GM13977 (cell line): ENCODE measurements at regions not wholly inside any gene's neighbourhood (a gene's known extent, or its start where the extent isn't known, plus 50 kb on each side); places are given as distances from the start of the nearest gene placed in this dataset.
"Not testable (repeated sequence)": the region's sequence is repeated elsewhere in the genome, so short reads cannot be mapped to it uniquely, and the experiment has no call there.

ENCODE experiments used
- DNase-seq: peaks from one replicate; pipeline ENCODE4 v3.0.0; 2012; ENCODE audit warnings: low spot score
- in situ Hi-C: fragments of 300-500 bp; cut with MboI; formaldehyde crosslinking; loops from one replicate; pipeline ENCODE4 v1.12.0; 2022; ENCODE audit warnings: low sequenced_read_pairs, low pct_unique_long_range_greater_than_20kb, mixed read lengths, inconsistent platforms; ENCODE audit not compliant: unreplicated experiment
- TF ChIP-seq, protein P1 (sequence below): IDR thresholded peaks from 2 replicates; pipeline ENCODE4 v1.5.1; 2012; ENCODE audit warnings: mild to moderate bottlenecking, control low read depth; ENCODE audit not compliant: insufficient read depth; ENCODE audit errors: extremely low read depth, missing control alignments

DNA sequence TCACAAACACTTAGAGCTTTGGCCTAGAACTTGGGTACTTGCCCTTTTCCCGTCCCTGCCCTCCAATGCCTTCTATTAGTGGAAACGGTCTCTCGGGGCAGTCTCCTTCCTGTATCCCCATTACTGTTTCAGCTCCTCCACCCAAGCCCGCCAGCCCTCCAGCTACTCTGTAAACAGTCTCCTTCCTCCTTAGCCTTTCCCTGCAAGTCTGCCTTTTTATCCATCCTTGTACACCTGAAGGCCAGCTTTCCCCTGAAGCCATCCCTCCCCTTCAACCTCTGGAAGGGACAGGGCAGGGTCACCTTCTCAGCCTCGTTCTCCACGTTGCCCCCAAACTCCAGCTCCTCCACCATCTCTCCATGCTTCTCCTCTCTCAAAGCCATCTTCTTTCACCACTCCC is 108.1 kb upstream of the ZNF746 start:
- TF ChIP-seq, protein P1, sequence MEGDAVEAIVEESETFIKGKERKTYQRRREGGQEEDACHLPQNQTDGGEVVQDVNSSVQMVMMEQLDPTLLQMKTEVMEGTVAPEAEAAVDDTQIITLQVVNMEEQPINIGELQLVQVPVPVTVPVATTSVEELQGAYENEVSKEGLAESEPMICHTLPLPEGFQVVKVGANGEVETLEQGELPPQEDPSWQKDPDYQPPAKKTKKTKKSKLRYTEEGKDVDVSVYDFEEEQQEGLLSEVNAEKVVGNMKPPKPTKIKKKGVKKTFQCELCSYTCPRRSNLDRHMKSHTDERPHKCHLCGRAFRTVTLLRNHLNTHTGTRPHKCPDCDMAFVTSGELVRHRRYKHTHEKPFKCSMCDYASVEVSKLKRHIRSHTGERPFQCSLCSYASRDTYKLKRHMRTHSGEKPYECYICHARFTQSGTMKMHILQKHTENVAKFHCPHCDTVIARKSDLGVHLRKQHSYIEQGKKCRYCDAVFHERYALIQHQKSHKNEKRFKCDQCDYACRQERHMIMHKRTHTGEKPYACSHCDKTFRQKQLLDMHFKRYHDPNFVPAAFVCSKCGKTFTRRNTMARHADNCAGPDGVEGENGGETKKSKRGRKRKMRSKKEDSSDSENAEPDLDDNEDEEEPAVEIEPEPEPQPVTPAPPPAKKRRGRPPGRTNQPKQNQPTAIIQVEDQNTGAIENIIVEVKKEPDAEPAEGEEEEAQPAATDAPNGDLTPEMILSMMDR: no peak
- in situ Hi-C loops: no loop called here
- DNase-seq: no peak

DNA sequence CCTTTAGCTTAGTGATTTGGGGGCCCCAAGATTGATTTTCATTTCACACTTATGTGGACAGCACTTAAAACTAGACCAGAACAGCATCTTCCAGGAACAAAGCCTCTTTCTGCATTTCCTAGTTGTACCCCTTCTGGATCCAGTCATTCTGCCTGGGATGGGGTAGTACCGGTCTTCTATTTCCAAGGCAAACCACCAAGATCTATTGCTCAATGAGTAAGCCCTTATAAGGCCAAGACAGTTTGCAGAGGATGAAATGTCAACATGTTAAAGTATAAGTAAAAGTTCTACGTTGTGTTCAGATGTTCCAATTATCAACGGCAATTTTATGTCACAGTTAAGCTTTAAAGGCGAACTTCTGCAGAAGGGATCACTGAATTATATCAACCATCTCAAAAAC is 106.9 kb upstream of the ZNF746 start:
- TF ChIP-seq, protein P1: no peak
- in situ Hi-C loops: no loop called here
- no peak for DNase-seq

DNA sequence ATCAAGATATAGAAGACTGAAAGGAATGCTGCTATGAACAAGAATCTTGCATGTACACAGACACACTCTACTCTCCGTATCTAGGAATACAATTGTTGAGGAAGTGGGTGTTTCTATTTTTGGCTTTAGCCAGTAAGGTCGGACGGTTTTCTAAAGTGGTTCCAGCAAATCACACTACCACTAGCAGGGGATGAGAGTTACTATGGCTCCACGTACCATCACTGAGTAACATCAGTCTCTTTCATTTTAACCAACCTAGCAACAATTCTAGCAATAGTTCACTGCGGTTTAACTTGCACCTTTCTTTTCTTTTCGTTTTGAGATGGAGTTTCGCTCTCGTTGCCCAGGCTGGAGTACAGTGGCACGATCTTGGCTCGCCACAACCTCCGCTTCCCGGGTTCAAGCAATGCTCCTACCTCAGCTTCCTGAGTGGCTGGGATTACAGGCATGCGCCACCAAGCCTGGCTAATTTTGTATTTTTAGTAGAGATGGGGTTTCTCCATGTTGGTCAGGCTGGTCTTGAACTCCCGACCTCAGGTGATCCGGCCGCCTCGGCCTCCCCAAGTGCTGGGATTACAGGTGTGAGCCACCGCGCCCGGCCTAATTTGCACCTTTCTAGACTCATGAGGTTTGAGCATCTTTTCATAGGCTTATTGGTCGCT is 103.2 kb upstream of the ZNF746 start:
- in situ Hi-C loops: not testable (repeated sequence)
- DNase-seq: peak; percentile 64

DNA sequence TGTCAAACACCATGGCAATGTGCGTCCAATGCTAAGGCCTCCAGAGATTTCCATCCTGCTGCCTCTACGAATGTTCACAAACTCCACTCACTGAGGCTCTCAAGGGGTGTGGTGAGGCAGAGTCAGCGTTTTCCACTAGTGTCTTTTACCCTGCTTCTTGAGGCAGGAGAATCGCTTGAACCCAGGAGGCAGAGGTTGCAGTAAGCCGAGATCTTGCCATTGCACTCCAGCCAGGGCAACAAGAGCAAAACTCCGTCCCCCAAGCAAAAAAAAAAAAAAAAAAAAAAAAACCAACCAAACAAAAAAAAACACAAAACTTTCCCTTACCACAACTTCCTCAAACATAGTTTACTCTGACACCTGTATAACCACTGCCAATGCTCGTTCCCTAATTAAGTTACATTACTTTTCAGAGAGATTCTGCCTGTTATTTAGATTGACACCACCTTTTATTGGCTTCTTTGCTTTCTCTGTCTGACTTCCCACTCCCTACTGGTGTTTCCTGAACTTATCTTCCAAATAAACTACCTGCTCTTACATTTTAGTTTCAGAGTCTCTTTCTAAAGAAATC is 102.1 kb upstream of the ZNF746 start:
- DNase-seq: peak; percentile 47
- in situ Hi-C loops: no loop called here
- TF ChIP-seq, protein P1: no peak

DNA sequence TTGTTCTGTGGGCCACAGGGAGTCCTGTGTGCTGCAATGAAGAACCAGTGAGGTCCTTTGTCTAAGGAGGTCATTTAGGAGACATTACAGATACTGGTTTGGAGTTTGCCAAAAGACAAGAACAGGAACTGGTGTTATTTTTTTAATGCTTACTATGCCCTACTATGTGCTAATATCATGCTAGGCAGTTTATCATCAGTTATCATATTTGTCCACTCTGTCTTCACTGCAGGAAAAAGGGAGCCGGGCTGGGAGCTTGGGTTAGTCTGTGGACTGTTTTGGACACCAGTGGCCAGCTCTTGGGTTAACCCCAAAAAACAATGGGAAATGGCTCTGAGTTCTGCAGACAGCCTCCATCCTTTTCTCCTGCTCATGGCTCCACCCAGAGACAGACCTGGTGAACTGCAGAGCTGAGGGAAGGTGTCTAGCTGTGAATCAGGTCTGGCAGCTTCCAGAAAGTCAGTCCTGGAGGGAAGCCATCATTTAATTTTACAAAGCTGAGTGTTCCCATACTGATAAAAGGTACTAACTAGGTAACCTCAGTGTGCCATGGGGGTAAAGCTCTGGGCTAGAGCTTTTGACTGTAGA is 101.2 kb upstream of the ZNF746 start:
- TF ChIP-seq, protein P1: peak; percentile 72
- in situ Hi-C loops: no loop called here
- DNase-seq: peak; percentile 31

DNA sequence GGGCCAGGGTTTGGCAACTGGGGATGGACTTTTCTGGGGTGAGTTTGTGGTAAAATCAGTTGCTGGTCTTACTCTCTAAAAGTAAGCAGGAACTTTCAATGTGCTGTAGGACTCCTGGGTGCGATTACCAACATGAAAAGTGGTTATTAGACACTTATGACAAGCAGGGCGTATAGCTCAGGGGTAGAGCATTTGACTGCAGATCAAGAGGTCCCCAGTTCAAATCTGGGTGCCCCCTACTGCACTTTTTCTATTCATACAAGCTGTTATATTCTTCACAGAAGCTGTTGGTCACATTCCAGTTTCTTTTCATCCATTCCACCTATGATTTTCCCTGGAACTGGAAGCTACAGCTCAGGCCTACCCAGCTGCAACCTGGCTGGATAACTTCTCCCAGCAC is 100.2 kb upstream of the ZNF746 start:
- DNase-seq, in situ Hi-C loops: not testable (repeated sequence)

DNA sequence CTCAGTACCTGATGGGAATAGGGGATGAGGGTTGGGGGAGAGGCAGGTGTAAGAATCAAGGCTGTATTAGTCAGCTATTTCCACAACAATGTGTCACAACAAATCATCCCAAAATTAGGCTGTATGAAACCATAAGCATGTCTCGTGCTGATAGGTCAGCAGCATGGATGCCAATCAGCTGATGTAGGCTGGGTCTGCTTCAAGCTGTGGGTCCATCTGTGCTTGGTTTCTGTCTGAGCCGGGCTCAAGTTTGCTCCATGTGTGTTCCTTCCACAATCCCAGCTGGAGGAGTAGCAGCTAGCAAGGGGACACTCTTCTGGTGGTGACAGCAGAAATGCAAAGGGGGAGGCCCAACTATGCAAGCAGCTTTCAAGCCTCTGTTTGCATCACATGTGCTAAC is 97.9 kb upstream of the ZNF746 start:
- DNase-seq: no peak
- TF ChIP-seq, protein P1: no peak
- in situ Hi-C loops: no loop called here
